ENCODE measurements at regions not wholly inside any gene's neighbourhood (a gene's known extent, or its start where the extent isn't known, plus 50 kb on each side); places are given as distances from the start of the nearest gene placed in this dataset.

DNA sequence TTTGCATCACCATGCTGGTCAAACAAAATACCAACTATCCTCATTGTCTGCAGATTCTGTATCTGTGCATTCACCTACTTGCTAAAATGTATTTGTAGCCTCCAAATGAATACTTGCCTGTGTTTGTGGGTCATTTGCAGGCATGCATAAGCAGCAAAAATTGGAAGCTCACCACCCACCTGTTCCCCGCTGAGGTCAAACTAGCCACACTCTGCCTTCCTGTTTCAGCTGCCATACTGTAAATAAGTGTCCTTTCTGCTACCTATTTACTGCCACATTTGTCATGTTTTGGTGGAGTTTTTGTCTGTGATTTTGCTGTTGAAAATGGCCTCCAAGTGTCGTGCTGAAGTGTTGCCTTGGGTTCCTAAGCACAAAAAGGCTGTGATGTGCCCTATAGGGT, 50.0 kb upstream of the ACMSD start:
- H3K27me3 ChIP-seq (ENCODE audit: control insufficient read depth, low read length): no peaks in the 10 kb centered on the region
- no peak overlapping the region for H3K4me2 ChIP-seq (ENCODE audit: low read length)
- H3K9me3 ChIP-seq (ENCODE audit: control insufficient read depth, insufficient read depth, low read length): no peaks in the 10 kb centered on the region
- H3K79me2 ChIP-seq (ENCODE audit: control insufficient read depth, low read length): no peaks in the 10 kb centered on the region
- no peaks in the 10 kb centered on the region for H4K20me1 ChIP-seq (ENCODE audit: control insufficient read depth, insufficient read depth, low read depth, low read length)
- H3K4me3 ChIP-seq (ENCODE audit: low read length): no peak overlapping the region
- peaks cover 6% of the 10 kb centered on the region; the same call in 1 of the 2 replicates for H3K4me1 ChIP-seq (ENCODE audit: control insufficient read depth, low read length)
- H3K27ac ChIP-seq (ENCODE audit: low read depth, low read length): no peak overlapping the region
- H3K9me2 ChIP-seq (replicated peaks; ENCODE audit: control insufficient read depth, low read length): no peaks in the 10 kb centered on the region
- no peaks in the 10 kb centered on the region for H3K36me3 ChIP-seq (ENCODE audit: control insufficient read depth, low read length)
- H3F3A ChIP-seq (ENCODE audit: control insufficient read depth, insufficient read depth): no peaks in the 10 kb centered on the region
- no peak for TF ChIP-seq EZH2phosphoT487 (IDR thresholded peaks at IDR 0.05; ENCODE audit: borderline replicate concordance, low read length)
- TF ChIP-seq, protein P1, sequence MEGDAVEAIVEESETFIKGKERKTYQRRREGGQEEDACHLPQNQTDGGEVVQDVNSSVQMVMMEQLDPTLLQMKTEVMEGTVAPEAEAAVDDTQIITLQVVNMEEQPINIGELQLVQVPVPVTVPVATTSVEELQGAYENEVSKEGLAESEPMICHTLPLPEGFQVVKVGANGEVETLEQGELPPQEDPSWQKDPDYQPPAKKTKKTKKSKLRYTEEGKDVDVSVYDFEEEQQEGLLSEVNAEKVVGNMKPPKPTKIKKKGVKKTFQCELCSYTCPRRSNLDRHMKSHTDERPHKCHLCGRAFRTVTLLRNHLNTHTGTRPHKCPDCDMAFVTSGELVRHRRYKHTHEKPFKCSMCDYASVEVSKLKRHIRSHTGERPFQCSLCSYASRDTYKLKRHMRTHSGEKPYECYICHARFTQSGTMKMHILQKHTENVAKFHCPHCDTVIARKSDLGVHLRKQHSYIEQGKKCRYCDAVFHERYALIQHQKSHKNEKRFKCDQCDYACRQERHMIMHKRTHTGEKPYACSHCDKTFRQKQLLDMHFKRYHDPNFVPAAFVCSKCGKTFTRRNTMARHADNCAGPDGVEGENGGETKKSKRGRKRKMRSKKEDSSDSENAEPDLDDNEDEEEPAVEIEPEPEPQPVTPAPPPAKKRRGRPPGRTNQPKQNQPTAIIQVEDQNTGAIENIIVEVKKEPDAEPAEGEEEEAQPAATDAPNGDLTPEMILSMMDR (IDR thresholded peaks at IDR 0.05; ENCODE audit: low read depth, low read length, poor library complexity, severe bottlenecking): no peak

All from DOHH2 (cell line).